ENCODE measurements at regions not wholly inside any gene's neighbourhood (a gene's known extent, or its start where the extent isn't known, plus 50 kb on each side); places are given as distances from the start of the nearest gene placed in this dataset.

DNA sequence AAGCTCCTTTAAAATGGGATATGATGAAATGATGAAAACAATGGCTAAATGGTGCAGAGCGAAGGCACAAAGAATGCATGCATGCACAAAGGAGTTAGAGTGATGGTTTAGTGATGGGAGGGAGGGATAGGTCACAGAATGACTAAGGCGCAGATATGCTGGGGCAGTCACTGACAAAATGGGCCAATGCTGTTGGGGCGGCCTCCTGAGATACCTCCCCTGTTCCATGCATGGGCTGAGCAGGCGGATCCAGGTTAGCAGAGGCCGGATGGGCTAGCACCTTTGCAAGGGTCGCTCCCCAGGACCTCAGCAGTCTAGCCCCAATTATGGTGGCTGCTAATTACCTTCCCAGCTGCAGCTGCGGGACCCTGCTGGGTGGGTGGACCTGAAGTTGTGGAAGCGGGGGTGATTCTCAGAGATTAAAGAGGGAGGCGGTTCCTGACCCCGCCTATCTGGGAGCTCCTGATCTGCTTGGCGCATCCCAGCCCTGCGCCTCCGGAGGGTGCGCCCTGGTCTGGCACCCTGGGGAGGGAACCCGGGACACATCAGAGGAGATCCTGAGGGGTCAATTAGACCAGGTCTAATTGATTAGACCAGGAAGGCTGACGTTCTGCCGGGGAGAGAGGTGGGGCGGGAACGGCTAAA, 175.0 kb downstream of the CYP26A1 start:
- TF ChIP-seq, protein P1, sequence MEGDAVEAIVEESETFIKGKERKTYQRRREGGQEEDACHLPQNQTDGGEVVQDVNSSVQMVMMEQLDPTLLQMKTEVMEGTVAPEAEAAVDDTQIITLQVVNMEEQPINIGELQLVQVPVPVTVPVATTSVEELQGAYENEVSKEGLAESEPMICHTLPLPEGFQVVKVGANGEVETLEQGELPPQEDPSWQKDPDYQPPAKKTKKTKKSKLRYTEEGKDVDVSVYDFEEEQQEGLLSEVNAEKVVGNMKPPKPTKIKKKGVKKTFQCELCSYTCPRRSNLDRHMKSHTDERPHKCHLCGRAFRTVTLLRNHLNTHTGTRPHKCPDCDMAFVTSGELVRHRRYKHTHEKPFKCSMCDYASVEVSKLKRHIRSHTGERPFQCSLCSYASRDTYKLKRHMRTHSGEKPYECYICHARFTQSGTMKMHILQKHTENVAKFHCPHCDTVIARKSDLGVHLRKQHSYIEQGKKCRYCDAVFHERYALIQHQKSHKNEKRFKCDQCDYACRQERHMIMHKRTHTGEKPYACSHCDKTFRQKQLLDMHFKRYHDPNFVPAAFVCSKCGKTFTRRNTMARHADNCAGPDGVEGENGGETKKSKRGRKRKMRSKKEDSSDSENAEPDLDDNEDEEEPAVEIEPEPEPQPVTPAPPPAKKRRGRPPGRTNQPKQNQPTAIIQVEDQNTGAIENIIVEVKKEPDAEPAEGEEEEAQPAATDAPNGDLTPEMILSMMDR (IDR thresholded peaks at IDR 0.05; ENCODE audit: poor library complexity, severe bottlenecking): no peak
- TF ChIP-seq, protein P2, sequence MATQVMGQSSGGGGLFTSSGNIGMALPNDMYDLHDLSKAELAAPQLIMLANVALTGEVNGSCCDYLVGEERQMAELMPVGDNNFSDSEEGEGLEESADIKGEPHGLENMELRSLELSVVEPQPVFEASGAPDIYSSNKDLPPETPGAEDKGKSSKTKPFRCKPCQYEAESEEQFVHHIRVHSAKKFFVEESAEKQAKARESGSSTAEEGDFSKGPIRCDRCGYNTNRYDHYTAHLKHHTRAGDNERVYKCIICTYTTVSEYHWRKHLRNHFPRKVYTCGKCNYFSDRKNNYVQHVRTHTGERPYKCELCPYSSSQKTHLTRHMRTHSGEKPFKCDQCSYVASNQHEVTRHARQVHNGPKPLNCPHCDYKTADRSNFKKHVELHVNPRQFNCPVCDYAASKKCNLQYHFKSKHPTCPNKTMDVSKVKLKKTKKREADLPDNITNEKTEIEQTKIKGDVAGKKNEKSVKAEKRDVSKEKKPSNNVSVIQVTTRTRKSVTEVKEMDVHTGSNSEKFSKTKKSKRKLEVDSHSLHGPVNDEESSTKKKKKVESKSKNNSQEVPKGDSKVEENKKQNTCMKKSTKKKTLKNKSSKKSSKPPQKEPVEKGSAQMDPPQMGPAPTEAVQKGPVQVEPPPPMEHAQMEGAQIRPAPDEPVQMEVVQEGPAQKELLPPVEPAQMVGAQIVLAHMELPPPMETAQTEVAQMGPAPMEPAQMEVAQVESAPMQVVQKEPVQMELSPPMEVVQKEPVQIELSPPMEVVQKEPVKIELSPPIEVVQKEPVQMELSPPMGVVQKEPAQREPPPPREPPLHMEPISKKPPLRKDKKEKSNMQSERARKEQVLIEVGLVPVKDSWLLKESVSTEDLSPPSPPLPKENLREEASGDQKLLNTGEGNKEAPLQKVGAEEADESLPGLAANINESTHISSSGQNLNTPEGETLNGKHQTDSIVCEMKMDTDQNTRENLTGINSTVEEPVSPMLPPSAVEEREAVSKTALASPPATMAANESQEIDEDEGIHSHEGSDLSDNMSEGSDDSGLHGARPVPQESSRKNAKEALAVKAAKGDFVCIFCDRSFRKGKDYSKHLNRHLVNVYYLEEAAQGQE (IDR thresholded peaks at IDR 0.05; ENCODE audit: borderline replicate concordance): no peak
- no peak for TF ChIP-seq MXI1 (conservative IDR thresholded peaks at IDR 0.05; ENCODE audit: poor library complexity, severe bottlenecking)
- no peak for TF ChIP-seq EZH2 (IDR thresholded peaks at IDR 0.05; ENCODE audit: borderline replicate concordance, insufficient read depth, low read length, poor library complexity, severe bottlenecking)
- no peak for TF ChIP-seq EP300 (conservative IDR thresholded peaks at IDR 0.05; ENCODE audit: poor library complexity, severe bottlenecking)

All from neural cell (in vitro differentiated cells).